Common myeloid progenitor, CD34-positive (primary cell): ENCODE measurements at regions not wholly inside any gene's neighbourhood (a gene's known extent, or its start where the extent isn't known, plus 50 kb on each side); places are given as distances from the start of the nearest gene placed in this dataset.

Experiments
- CTCF ChIA-PET: fragments of 350-600 bp; sonication (Branson Sonifier 250); formaldehyde crosslinking; loops from one replicate; lab custom pipeline; 2021; ENCODE audit warnings: antibody characterized with exemption; lab: Charles Lee
- POLR2A ChIA-PET: fragments of 350-600 bp; sonication (Branson Sonifier 250); formaldehyde crosslinking; loops from one replicate; lab custom pipeline; 2021; ENCODE audit warnings: antibody characterized with exemption; lab: Charles Lee
- DNase-seq, 3 donors: peaks; one replicate each; pipeline versions ENCODE4 v3.0.0 to v3.0.0-alpha.2; 2013
- H3K27ac ChIP-seq, 2 experiments: 1 replicate in 1 of 2; 2 replicates in 1 of 2; pipeline ENCODE4 v1.7.0; 2013; ENCODE audit warnings: inconsistent platforms in 2 of 2, low read length in 2 of 2, mild to moderate bottlenecking in 2 of 2, low read depth in 1 of 2, moderate library complexity in 1 of 2; ENCODE audit not compliant: severe bottlenecking in 2 of 2, insufficient read depth in 1 of 2, poor library complexity in 1 of 2
- H3K27me3 ChIP-seq, 5 experiments: replicated peaks in 2 of 5; 1 replicate in 3 of 5; 2 replicates in 2 of 5; pipeline versions ENCODE4 v1.6.1 to v1.7.0; 2013; ENCODE audit warnings: low read length in 4 of 5, mild to moderate bottlenecking in 2 of 5, moderate library complexity in 2 of 5, inconsistent platforms in 1 of 5; ENCODE audit not compliant: insufficient read depth in 5 of 5, control insufficient read depth in 4 of 5
- H3K36me3 ChIP-seq, 4 experiments: 1 replicate in 2 of 4; 2 replicates in 2 of 4; pipeline versions ENCODE4 v1.6.1 to v1.7.0; 2013; ENCODE audit warnings: low read length in 3 of 4, control low read depth in 1 of 4, mild to moderate bottlenecking in 1 of 4; ENCODE audit not compliant: control insufficient read depth in 4 of 4, insufficient read depth in 4 of 4
- H3K4me1 ChIP-seq, 4 experiments: 1 replicate in 3 of 4; 2 replicates in 1 of 4; pipeline versions ENCODE4 v1.6.1 to v1.7.1; 2013; ENCODE audit warnings: low read length in 3 of 4, mild to moderate bottlenecking in 3 of 4, control low read depth in 1 of 4, inconsistent platforms in 1 of 4, moderate library complexity in 1 of 4; ENCODE audit not compliant: control insufficient read depth in 4 of 4, insufficient read depth in 4 of 4; ENCODE audit errors: control extremely low read depth in 1 of 4
- H3K4me3 ChIP-seq, 7 experiments: 1 replicate in 4 of 7; 2 replicates in 3 of 7; pipeline versions ENCODE4 v1.5.1 to v1.7.0; 2013; ENCODE audit warnings: mild to moderate bottlenecking in 7 of 7, low read length in 6 of 7, moderate library complexity in 6 of 7, inconsistent platforms in 2 of 7, low read depth in 2 of 7, control low read depth in 1 of 7; ENCODE audit not compliant: insufficient read depth in 4 of 7, control insufficient read depth in 1 of 7; ENCODE audit errors: extremely low read depth in 1 of 7
- H3K9me3 ChIP-seq, 5 experiments: 1 replicate in 4 of 5; 2 replicates in 1 of 5; pipeline versions ENCODE4 v1.6.1 to v1.7.1; 2013; ENCODE audit warnings: low read length in 4 of 5, mild to moderate bottlenecking in 2 of 5, inconsistent platforms in 1 of 5, low read depth in 1 of 5, moderate library complexity in 1 of 5; ENCODE audit not compliant: control insufficient read depth in 4 of 5, insufficient read depth in 2 of 5; ENCODE audit errors: control extremely low read depth in 1 of 5
- WGBS: methylation state at CpG from one replicate; pipeline ENCODE4 v1.1.5; 2013; ENCODE audit not compliant: insufficient coverage; 5-methylcytosine and 5-hydroxymethylcytosine counted together

GRCh38 chr2:66675591-66675990, 240.7 kb downstream of the MEIS1 start:
- H3K36me3 ChIP-seq = no peaks in the 10 kb centered on the region
- no CpG with 5 or more reads among the region's 1 CpG for WGBS
- peaks cover 0 to 23% (median 0%) of the 10 kb centered on the region in 4 experiments for H3K4me1 ChIP-seq
- H3K9me3 ChIP-seq = no peaks in the 10 kb centered on the region
- H3K27me3 ChIP-seq = no peaks in the 10 kb centered on the region
- no peak overlapping the region for H3K4me3 ChIP-seq
- POLR2A ChIA-PET = no interaction called here
- H3K27ac ChIP-seq = no peak overlapping the region
- no peak for DNase-seq
- CTCF ChIA-PET = no interaction called here

GRCh38 chr2:66679442-66679841, 244.5 kb downstream of the MEIS1 start:
- CTCF ChIA-PET = no interaction called here
- POLR2A ChIA-PET = no interaction called here

GRCh38 chr2:66682476-66682875, 247.6 kb downstream of the MEIS1 start:
- no peak overlapping the region for H3K27ac ChIP-seq
- DNase-seq = no peak
- POLR2A ChIA-PET = no interaction called here
- WGBS = no CpG with 5 or more reads among the region's 5 CpGs
- H3K4me3 ChIP-seq = no peak overlapping the region
- CTCF ChIA-PET = no interaction called here
- H3K4me1 ChIP-seq = peaks cover 0 to 3% (median 0%) of the 10 kb centered on the region in 4 experiments
- H3K9me3 ChIP-seq = no peaks in the 10 kb centered on the region
- no peaks in the 10 kb centered on the region for H3K36me3 ChIP-seq
- H3K27me3 ChIP-seq = no peaks in the 10 kb centered on the region

More at GRCh38 chr2:66679442-66679841, 244.5 kb downstream of the MEIS1 start:
- Histone ChIP-seq H3K4me3 (no peak overlapping the region), H3K4me1 (peaks cover 0 to 3% (median 0%) of the 10 kb centered on the region in 4 experiments), H3K27ac (no peak overlapping the region), H3K9me3 (no peaks in the 10 kb centered on the region), H3K27me3 (no peaks in the 10 kb centered on the region), H3K36me3 (no peaks in the 10 kb centered on the region)
- no CpG with 5 or more reads among the region's 2 CpGs for WGBS
- no peak for DNase-seq

- peaks cover 0 to 3% (median 0%) of the 10 kb centered on the region in 4 experiments for H3K4me1 ChIP-seq
- no peaks in the 10 kb centered on the region for H3K27me3 ChIP-seq
- ChIA-PET CTCF (no interaction called here), POLR2A (no interaction called here)
- H3K27ac ChIP-seq = no peak overlapping the region
- H3K4me3 ChIP-seq = no peak overlapping the region
- no peak for DNase-seq
- H3K9me3 ChIP-seq = no peaks in the 10 kb centered on the region
- no peaks in the 10 kb centered on the region for H3K36me3 ChIP-seq
- 100% methylated on average over 1 of the region's 3 CpGs for WGBS
Measured at GRCh38 chr2:66683064-66683463, 248.1 kb downstream of the MEIS1 start.

- Histone ChIP-seq H3K9me3 (no peaks in the 10 kb centered on the region), H3K36me3 (no peaks in the 10 kb centered on the region), H3K27ac (no peak overlapping the region), H3K27me3 (no peaks in the 10 kb centered on the region), H3K4me1 (peaks cover 0 to 3% (median 0%) of the 10 kb centered on the region in 4 experiments), H3K4me3 (no peak overlapping the region)
- 35% methylated on average over 3 of the region's 3 CpGs for WGBS
- CTCF ChIA-PET = no interaction called here
- peak in 1 of 3 donors; percentile 26 for DNase-seq
- POLR2A ChIA-PET = no interaction called here
Measured at GRCh38 chr2:66683599-66683998, 248.7 kb downstream of the MEIS1 start.

- no peaks in the 10 kb centered on the region for H3K9me3 ChIP-seq
- H3K36me3 ChIP-seq = no peaks in the 10 kb centered on the region
- POLR2A ChIA-PET = no interaction called here
- no peak overlapping the region for H3K4me3 ChIP-seq
- CTCF ChIA-PET = no interaction called here
- no peak overlapping the region for H3K27ac ChIP-seq
- H3K4me1 ChIP-seq = peaks cover 0 to 2% (median 0%) of the 10 kb centered on the region in 4 experiments
- no peaks in the 10 kb centered on the region for H3K27me3 ChIP-seq
- DNase-seq = no peak
- 100% methylated on average over 1 of the region's 2 CpGs for WGBS
Measured at GRCh38 chr2:66684289-66684688, 249.4 kb downstream of the MEIS1 start.

GRCh38 chr2:66686755-66687154, 251.8 kb downstream of the MEIS1 start:
- no CpG with 5 or more reads among the region's 2 CpGs for WGBS
- ChIA-PET POLR2A (no interaction called here), CTCF (no interaction called here)
- Histone ChIP-seq H3K4me1 (no peaks in the 10 kb centered on the region), H3K27ac (no peak overlapping the region), H3K36me3 (no peaks in the 10 kb centered on the region), H3K9me3 (no peaks in the 10 kb centered on the region), H3K4me3 (no peak overlapping the region), H3K27me3 (no peaks in the 10 kb centered on the region)
- DNase-seq = no peak
